ENCODE measurements at regions not wholly inside any gene's neighbourhood (a gene's known extent, or its start where the extent isn't known, plus 50 kb on each side); places are given as distances from the start of the nearest gene placed in this dataset.
"Not testable (repeated sequence)": the region's sequence is repeated elsewhere in the genome, so short reads cannot be mapped to it uniquely, and the experiment has no call there.

GRCh38 chrX:66912417-66912816 is 273.5 kb upstream of the EDA2R start:
- no peak for DNase-seq (ENCODE audit: low read depth)

GRCh38 chrX:66902081-66902480 is 263.2 kb upstream of the EDA2R start:
- no peak for DNase-seq (ENCODE audit: low read depth)

- DNase-seq (ENCODE audit: low read depth): no peak
Measured at GRCh38 chrX:66900886-66901285, 262.0 kb upstream of the EDA2R start.

DNA sequence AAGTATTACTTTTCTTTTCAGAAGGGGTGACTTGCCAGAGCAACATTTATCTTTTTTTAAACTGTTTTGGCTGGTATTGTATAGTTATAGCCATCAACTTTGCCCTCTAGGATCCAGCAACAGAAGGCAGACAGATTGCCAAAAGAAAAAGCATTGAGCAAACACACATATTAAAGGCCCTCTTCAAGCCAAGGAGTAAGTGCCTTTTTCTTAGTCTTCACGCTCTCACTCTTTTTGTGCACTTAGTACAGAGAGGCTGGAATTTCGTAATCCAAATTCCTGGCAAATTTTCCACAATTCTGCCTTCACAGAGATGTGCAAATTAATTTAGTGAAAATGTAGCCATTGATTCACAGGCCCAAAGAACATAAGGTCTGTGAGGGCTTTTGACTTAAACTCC is 253.1 kb upstream of the EDA2R start:
- no peak for DNase-seq (ENCODE audit: low read depth)

DNA sequence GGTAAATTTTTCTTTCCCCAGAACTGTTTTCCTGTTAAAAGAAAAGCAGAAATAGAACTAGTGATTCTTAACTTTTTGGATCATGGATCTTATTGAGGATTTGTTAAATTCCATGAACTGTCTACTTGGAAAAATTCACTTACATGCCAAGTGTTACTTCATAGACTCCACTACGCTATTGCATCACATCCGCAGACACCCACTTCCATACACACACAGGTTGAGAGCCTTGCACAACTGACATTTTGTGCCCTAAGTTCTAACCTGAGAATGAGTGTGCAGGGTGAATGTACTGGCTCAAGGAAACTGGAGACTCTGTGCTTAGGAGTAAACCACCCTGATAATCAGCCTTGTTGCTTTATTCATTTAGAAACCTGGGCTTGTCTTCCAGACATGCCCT is 250.5 kb upstream of the EDA2R start:
- no peak for DNase-seq (ENCODE audit: low read depth)

DNA sequence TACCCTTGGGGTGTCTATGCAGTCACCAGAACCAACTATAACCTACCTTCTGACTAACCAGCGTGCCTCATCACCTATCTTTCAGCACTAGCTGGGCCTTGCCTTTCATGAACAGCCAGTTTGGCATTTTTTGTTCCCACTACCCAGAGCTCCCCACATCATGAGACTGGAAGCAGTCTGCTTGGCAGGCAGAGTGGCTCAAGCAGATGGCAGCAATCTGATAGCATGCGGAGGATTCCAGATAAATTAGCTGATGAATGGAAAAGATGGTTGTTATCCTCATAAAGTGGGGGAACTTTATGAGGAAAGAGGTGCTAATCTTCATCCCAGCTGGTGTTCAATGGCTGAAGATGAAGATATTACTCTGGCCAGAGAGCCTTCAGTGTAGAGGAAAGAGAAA is 243.2 kb upstream of the EDA2R start:
- DNase-seq (ENCODE audit: low read depth): no peak

- no peak for DNase-seq (ENCODE audit: low read depth)
Measured at GRCh38 chrX:66876776-66877175, 237.9 kb upstream of the EDA2R start.

GRCh38 chrX:66872771-66873170 is 233.9 kb upstream of the EDA2R start:
- no peak for DNase-seq (ENCODE audit: low read depth)

GRCh38 chrX:66863721-66864120 is 224.8 kb upstream of the EDA2R start:
- no peak for DNase-seq (ENCODE audit: low read depth)

DNA sequence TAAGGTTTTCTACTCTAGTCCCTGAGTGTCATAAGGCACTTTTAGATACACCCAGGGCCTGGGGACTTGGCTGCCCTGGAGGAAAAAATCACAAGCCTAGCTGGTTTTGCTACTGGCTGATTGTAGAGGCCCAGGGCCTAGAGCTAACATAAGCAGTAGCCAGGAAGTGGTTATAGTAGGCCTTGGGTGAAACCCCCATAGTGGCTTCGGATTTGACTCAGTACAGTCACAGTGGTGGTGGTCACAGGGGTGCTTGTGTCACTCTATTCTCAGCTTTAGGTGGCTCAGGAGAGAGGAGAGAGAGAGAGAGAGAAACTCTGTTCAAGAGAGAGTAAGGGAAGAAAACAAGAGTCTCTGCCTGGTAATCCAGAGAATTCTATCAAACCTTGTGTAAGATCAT is 194.5 kb upstream of the EDA2R start:
- no peak for DNase-seq (ENCODE audit: low read depth)

DNA sequence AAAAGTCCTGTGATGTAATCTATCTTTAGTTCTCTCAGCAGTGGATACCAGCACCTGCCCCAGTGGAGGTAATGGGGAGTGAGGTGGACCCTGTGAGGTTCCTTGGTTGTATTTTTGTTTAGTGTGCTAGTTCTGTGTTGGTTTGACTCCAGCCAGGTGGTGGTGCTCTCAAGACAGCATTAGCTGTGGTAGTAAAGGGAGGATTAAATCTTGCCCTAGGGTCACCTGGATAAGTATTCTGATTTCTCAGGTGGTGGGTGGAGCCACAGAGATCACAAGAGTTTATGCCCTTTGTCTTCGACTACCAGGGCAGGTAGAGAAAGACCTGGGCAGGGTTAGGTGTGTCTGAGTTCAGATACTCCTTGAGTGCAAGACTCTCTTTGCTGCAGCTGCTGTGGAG is 176.3 kb upstream of the EDA2R start:
- no peak for DNase-seq (ENCODE audit: low read depth)

DNA sequence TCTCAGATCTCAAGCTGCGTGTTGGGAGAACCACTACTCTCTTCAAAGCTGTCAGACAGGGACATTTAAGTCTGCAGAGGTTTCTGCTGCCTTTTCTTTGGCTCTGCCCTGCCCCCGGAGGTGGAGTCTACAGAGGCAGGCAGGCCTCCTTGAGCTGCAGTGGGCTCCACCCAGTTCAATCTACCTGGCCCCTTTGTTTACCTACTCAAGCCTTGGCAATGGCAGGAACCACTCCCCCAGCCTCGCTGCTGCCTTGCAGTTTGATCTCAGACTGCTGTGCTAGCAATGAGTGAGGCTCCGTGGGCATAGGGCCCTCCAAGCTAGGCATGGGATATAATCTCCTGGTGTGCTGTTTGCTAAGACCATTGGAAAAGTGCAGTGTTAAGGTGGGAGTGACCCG is 155.6 kb upstream of the EDA2R start:
- not testable (repeated sequence) for DNase-seq (ENCODE audit: low read depth)

- no peak for DNase-seq (ENCODE audit: low read depth)
Measured at GRCh38 chrX:66766318-66766717, 127.4 kb upstream of the EDA2R start.

- no peak for DNase-seq (ENCODE audit: low read depth)
Measured at GRCh38 chrX:66760651-66761050, 121.8 kb upstream of the EDA2R start.

GRCh38 chrX:66756717-66757116 is 117.8 kb upstream of the EDA2R start:
- DNase-seq (ENCODE audit: low read depth): no peak

- DNase-seq (ENCODE audit: low read depth): no peak
Measured at GRCh38 chrX:66751136-66751782, 112.4 kb upstream of the EDA2R start.

GRCh38 chrX:66744519-66744918 is 105.6 kb upstream of the EDA2R start:
- not testable (repeated sequence) for DNase-seq (ENCODE audit: low read depth)

DNA sequence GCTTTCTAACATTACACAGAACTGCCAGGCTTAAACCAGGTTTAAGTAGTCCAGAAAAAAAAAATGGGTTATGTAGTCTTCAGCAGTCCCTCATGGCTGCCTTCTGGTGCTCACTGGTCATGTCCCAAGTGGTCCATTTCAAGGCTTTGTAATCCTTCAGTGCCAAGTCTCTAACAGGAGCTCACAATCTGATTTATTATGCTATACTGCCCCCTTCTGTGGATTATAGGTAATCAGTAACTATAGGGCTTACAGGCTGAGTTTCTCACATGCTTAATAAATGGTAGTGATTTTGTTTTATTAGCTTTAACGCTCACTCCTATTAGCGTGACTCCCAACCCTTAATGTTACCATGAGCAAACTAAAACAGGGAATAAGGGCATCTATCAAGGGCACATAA is 92.5 kb upstream of the EDA2R start:
- DNase-seq (ENCODE audit: low read depth): no peak

DNA sequence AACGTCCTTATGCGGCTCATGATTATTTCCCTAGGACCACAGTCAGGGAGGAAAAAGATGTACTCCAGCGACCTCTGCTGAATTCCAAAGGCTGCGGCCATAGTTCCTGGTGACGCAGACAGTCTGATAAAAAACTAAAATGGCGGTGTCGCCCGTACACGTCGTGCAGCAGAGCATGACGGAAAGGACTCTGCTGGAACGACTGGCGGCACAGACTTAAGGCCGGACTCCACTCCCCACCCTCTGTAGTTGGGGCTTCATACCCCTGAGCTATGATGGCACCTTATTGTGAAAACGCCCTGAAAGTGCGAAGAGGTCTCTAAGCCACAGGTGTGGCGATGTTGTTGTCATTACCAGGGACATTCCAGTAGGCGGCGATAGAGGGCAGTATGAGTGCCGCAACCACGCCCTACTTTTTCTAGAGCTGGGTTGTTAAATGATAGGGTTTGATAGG is 90.0 kb upstream of the EDA2R start:
- peak; percentile 31 for DNase-seq (ENCODE audit: low read depth)

- no peak for DNase-seq (ENCODE audit: low read depth)
Measured at GRCh38 chrX:66717926-66718325, 79.0 kb upstream of the EDA2R start.

DNA sequence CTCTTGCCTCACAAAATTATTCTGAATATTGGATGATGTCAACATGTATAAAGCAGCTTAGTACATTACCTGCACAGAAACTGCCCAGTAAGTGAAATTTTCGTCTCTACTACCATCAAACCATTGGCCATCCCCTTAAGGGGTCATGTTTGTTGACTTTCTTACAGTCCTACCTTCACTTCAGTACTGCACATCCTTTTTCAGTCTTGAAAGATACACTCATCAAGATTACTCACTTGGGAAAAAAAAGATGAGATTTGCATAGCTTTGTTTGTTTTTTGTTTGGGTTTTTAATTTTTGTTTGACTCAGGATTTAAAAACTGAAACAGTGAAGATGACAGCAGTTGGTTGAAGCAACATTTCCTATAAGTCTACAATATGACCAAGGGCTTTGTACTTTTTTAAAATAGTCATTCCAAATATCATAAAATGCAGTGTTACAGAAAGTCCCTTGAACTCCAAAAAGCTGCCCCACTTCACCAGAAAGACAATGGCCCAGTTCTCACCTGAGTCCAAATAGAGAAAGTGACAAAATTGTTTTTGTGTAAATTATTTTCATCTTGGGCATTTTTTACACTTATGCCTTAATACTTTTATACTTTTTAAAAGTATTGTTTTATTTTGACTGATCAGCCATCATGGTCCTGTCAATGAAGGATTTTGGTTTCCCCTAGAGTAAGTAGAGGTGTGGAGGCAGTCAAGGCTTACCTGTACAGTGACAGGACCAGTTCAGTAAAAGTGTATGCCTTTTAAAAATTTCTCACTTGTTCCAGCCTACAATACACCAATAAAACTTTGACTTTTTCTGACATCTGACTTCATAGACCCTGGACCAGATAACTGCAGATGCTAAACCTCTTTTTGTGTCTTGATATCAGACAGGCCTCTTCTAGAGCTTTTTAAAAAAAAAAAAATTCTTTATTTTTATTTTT is 59.7 kb upstream of the EDA2R start:
- DNase-seq (ENCODE audit: low read depth): no peak

- not testable (repeated sequence) for DNase-seq (ENCODE audit: low read depth)
Measured at GRCh38 chrX:66692512-66692911, 53.6 kb upstream of the EDA2R start.

Data from HS-27A (cell line).